HG03060 (cell line): ENCODE measurements at regions not wholly inside any gene's neighbourhood (a gene's known extent, or its start where the extent isn't known, plus 50 kb on each side); places are given as distances from the start of the nearest gene placed in this dataset.

Experiments used
- ATAC-seq: cut with Tn5 transposase; IDR thresholded peaks from one replicate; pipeline ENCODE4 v1.9.1; 2021; ENCODE audit warnings: low read depth, moderate number of reproducible peaks; ENCODE audit not compliant: unreplicated experiment

DNA sequence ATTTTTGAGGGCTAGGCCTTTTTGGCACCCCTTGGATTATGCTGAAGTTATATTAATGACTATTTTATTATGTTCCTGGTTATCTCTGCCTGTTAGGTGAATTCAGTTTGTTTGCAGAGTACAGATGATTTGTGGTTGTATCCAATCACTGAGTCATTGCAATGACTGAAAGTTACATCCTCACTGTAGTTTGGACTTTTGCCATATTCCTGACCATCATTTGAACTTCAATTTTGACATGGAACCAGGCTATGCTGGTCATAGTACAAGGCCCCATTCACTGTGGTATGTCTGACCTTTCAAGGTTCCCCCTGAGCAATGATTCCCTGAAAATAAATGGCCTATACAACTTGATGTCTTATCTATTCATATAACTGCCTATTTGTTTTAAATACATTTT lies 621.0 kb downstream of the CCER1 start:
- ATAC-seq = no peak

DNA sequence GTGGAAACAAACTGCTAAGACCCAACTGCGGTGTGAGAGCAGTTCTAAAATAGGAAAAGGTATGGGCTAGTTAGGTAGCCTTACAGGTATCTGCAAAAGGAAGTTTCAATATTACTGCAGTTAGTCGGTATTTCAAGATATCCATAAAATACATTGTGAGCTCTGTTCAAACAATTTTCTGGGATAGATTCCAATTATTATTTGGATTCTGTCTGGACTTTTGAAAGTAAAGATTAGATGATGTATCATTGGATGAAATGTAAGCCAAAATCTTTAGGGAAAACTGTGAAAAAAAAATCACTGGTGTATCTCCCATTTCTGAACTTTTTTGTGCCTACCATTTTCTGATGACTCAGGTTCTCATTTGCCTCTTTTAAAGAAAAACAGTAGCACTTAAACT lies 621.6 kb downstream of the CCER1 start:
- no peak for ATAC-seq

DNA sequence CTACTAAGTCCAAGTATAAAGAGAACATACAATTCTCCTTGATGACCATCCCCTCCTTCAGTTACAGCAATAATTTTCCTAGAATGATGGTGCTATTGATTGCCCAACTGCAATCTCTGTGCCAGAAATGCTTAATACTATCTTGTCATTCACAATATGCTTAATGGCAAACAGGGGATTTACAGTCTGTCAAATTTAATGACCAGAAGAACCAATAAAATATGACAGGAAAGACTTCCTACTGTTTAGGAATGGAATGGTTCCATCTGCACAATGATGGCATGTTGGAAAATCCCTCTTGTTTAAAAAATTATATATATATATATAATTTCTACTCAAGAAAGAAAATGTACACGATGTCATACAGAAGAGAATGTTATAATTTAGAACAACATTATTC lies 623.2 kb downstream of the CCER1 start:
- no peak for ATAC-seq

DNA sequence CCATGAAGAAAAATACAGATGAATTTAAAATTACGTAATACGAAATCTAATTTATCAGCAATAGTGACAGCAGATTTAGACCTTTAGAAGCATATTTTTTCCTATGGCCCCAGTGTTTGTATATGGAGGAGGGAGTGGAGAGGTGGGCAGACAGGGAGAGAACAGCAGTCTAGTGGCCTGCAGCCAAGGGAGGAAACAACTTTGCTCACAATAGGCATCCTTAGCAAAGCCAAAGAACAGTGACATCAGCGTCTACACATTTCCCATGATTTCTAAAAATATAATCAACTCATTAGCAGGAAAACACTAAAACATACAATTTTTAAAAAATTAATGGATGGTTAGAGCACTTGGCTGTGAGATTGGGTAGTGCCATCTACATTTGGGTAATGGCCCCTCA lies 622.6 kb upstream of the ATP2B1 start:
- no peak for ATAC-seq

DNA sequence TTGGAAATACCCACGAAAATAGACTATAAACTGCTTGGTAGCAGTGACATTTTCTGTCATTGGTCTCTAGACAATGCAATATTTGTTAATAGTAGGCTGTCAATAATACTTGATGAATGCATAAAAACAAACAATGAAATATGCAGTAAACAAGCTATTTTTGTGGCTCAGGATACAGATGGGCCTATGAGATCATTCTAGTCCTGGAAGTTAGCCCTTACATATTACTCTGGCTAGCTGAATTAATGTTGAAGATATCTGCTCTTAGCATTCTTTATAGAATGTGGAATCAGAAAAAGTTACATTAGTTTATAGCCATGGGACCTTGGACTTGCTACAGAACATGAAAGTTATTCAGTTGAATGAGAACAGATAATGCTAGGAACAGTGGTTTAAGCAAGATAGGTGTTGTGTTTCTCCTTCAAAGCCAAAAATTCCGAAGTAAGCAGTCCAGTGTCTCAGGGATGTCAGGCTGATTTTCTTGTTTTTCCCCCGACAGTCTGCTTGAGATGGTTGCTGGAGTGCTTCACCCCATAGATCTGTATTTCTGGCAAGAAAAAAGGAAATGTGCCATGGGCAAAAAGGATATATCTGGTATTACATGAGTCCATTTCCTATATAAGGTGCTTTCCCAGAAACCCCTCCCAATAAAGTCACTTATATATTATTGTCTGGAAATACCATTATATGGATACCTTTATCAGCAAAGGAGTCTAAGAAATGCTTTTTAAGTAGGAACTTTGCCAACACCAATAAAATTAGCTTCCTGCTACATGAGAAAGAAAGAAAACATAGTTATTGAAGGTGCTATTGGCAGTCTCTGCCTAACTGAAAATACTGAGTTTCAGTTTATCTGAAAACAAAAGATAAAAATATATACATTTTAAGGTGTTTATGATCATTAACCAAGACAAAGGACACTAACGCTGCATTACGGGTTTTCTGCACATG lies 619.4 kb upstream of the ATP2B1 start:
- no peak for ATAC-seq

DNA sequence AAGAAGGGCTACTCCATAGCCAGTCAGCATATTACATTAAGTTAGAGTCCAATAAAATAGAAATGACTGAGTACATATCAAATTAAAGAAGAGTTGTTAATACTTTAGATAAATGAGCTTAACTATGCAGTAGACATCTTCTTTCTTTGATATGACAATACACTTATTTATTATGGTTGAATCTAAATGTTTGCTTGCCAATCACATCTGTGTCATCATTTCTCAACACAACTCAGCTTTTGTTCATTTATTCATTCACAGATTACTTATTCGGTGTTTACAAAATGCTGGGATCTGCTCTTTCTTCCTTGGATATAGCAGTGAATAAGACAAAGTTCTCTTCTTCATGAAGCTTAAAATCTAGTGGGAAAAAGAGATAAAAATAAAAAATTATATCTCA lies 614.6 kb upstream of the ATP2B1 start:
- no peak for ATAC-seq

DNA sequence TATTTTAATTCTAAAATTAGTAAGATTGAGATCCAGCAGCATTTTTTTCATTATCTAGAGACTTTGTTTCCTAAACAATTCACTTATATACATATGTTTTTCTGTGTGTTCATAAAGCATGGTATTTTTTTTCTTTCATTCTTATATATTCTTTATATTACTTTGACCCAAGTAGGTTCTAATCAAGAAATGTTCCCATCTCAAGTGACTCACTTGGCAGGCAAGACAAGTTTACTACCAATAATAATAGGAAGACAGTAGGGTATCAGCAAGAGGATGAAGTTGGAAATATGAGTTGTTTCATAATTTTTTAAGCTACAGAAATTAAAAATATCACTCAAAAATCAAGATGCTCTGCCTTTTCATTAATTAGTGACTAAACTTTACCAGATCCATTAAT lies 613.4 kb upstream of the ATP2B1 start:
- ATAC-seq = no peak

DNA sequence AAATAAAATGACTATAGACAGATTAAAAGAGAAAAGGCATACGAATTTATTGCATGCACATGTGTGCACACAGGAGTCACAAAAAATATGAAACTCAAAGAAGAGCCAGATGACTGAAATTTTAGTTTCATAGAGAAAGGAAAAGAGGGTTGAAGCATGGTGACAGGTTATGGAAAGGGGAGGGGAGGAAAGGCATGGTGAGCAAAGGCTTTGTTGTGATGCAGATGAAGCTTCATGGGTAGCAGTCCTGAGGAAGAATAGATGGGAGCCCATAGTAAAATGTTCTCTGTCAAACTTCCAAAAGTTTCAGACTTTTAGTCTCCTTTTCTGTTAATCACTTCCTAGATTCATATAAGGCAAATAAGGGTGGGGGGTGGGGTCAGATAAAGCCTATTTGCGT lies 612.7 kb upstream of the ATP2B1 start:
- ATAC-seq = no peak

DNA sequence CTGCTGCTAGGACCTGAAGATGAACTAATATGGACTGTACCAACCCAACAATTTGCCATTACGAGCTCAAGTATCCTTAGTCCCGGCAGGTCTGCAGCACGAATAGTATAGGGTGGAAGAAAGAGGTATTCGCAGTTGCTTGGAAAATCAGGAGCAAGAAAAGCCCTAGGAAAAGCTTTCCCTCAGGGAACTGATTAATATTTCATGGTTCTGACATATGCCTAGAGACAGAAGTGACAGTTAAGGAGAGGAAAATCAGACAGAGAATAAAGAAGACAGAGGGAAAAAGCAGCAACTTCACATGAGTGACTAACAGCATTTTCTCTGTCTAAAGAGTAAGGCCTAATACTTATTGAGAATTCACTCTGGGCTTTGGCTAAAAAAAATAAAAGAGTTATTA lies 602.9 kb upstream of the ATP2B1 start:
- ATAC-seq = no peak

DNA sequence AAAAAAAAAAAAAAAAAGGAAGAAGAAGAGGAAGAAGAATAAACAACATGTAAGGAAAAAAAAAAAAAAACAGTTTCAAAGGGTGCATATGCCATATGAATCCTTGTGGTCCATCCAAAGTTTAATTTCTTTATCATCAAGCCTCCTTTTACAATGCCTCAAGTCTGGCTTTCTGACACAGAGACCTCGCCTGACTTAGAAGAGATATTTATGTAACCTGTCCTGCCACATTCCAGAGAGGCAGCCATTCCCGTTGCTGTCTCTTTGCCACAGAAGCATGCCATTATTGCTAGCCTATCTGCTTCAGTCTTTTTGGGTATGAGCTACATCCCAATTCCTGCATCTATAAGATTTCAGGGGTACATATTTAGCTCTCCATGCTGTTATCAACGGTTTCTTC lies 596.7 kb upstream of the ATP2B1 start:
- no peak for ATAC-seq

DNA sequence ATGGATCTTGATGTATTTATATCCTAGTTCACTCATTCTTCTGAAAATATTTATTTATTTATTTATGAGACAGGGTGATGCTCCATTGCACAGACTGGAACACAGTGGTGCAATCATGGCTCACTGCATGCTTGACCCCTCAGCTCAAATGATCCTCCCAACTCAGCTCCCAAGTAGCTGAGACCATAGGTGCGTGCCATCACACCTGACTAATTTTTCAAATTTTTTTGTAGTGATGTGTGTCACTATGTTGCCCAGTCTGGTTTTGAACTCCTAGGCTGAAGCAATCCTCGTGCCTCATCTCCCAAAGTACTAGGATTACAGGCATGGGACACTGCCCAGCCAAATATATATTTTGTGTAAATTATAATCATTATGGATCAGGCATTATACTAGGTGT lies 595.6 kb upstream of the ATP2B1 start:
- ATAC-seq = no peak

DNA sequence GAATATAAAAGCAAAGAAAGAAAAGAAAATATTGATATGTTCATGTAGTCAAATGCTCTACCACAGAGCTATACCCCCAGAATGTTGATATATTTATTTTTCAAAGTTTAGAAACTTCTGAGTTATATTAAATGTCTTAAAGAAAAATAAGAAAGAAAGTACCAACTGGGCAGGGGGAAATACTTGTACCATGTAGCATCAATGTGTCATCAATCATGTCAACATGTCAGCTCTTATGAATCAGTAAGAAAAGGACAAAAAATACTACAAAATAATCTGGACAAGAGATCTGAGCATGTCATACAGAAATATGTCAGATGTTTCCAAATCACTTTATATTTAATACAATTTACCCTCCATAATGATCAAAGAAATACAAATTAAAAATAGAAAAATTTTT lies 595.1 kb upstream of the ATP2B1 start:
- no peak for ATAC-seq

DNA sequence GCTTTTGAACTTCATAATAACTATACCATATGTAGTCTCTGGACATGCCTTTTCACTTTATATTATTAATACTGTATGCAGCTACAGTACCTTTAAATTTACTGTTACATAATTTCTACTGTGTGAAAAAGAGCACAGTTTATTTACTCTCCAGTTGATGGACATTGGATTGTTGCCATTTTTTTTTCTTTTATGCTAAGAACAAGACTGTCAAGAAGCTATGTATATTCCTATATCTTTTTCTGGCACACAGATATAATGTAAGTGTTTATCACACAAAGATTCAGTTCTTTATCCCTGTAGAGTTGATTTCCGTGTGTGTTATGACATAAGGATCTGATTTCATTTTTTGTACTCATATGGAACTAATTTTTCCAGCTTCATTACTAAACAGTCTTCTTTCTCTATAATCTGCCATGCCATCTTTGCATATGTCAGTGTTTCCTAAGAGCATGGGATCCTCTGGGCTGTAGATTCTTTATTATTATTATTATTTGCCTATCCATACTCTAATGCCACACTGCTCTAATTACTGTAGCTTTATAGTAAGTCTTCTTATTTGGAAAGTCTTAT lies 593.0 kb upstream of the ATP2B1 start:
- no peak for ATAC-seq

DNA sequence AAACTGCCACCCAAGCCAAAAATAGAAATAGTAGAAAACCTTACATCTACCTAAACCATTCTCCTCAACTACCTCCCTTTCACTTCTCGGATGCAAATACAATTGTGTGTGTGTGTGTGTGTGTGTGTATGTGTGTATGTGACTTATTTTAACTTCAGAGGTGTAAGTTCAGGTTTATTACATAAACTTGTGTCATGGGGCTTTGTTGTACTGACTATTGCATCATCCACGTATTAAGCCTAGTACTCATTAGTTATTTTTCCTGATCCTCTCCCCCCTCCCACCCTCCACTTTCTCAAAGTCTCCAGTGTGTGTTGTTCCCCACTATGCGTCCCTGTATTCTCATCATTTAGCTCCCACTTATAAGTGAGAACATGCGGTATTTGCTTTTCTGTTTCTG lies 592.5 kb upstream of the ATP2B1 start:
- ATAC-seq = no peak

DNA sequence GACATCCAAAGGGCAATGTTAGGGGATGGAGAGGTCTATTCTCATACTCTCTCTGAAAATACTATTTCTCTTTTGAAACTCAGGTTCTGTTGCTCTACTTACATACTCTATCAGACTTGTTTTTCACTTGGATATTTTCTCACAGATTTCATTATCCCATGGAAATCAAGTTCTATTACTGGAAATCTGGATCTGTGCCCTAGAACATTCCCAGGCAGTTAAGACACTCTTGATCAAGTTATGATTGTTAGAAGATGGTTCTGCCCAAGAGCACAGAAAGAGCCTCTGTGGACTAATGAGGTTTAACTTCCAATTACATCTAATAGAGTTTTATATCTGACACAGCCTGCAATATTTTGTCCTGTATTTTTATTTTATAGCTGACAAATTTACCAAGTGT lies 591.0 kb upstream of the ATP2B1 start:
- ATAC-seq = no peak

DNA sequence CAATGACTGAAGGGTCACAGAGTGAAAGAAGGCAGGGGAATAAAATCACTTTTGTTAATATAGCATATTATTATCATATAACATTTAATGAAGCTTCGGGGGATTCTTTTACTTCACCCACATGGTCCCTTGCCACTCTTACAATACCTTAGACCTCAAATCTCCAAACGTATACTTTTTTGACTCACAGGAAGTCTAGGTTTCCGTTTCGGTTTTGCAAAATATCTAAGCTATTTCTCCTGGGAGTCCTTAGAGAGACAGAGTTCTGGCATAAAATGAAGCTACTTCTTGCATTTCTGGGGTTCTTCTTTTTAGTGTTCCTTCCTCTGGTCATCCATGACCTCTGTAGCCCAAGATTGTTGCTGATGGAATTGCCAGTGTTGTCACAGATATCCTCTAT lies 590.5 kb upstream of the ATP2B1 start:
- peak; percentile 99 for ATAC-seq

DNA sequence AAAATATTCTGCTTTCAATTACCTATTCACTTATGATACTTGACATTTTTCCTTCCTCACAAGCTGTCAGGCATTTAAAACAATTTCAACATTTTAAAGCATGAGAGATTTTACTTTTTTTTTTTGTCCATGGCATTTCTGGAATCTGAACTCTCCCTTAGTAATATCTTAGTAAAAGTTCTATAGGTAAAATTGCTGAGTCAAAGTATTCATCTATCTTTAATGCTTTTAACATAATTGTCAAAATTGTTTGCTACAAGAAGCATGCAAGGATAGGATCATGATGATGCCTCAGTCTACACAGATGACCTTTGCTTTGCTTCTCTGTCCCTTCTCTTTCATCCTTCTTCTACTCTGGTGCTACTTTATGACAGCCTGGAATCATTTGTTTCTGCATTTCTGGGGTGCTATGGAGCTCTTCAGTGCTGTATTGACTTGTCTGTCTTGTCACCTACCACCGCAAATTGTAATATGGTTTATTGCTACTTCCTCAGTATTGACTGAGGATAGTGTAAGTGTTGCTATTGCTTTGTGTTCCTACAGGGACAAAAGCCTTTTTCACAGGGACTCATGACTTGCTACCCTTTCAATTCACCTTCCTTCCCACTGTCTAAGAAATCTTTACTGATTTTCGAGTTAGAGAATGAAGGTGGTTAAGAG lies 589.8 kb upstream of the ATP2B1 start:
- no peak for ATAC-seq

DNA sequence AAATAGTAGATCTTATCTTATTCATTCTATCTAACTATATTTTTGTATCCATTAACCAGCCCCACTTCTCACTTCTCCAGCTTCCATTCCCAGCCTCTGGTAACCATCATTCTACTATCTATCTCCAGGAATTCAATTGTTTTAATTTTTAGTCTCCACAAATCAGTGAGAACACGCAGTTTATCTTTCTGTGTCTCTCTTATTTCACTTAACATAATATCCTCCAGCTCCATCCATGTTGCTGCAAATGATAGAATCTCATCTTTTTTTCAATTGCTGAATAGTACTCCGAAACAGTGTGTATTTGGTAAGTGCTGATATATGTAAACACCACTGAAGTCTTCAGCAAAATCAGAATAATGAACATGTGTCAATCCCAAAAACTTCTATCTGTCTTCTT lies 587.2 kb upstream of the ATP2B1 start:
- ATAC-seq = no peak

DNA sequence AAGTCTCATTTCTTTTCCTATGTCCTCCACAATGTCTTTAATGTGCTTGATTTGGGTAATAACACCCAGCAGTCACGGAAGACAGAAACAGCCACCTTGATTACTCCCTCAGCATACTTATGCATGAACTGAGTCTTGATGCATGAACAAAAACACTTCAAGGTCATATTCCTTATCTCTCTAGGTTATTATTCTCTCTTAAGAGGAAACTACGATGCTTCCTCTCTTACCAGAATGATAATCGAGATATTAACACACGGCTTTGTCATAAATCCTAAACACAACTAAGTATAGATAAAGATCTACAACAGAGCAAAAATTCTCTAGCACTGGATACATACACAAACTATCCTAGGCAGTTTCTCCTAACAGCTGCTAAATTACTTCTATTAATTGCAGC lies 583.5 kb upstream of the ATP2B1 start:
- ATAC-seq = no peak

DNA sequence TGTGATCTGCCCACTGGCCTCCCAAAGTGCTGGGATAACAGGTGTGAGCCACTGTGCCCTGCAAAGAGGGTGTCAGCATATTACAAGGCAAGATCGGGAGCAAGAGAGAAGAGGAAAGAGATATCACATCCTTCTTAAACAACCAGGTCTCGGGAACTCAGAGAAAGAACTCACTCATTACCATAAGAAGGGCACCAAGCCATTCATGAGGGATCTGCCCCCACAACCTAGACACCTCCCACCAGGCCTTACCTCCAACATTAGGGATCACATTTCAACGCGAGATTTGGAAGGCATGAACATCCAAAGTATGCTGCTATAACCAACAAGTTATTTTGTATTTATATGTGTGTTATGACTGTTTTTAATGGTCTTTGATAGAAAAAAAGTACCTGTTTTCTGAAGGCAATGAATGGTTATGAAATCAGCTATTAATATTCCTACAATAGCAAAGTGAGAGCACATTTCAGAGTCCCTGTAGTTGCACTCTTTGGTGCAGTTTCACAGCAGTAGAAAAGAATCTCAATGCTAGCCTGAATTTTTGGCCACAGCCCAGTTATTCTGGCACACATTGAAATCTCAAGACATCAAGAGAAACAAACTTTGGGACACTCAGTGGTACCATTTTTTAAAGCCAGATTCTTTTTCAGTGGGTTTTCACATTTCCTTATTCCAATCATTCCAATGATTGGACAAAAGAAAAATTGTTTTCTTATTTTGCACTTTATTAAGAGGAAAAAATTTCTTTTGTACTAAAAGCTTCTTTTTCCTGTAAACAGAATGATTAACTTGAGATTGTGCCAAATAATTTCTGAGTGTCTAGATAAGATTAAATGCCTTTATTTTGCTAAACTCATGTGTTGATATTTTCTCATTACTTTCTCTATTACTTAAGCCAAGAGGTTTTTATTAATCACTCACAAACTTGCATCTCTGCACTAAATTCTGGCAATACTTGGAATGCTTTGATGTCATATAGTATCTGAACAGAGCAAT lies 582.6 kb upstream of the ATP2B1 start:
- no peak for ATAC-seq

DNA sequence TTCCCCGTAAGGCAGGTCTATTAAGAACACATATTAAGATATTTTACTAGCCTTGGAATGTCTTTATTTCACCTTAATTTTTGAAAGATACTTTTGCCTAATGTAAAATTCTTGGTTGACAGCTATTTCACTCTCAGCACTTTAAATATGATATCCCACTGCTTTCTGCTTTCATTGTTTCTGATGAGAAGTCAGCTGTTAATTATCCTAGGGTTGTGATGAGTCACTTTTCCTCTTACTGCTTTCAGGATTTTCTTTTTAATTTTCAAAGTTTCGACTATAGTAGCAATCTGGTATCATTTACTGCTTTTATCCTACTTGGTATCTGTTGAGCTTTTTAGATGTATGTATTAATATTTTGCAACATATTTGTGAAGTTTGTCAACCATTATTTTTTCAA lies 578.9 kb upstream of the ATP2B1 start:
- ATAC-seq = no peak
